ENCODE measurements at regions not wholly inside any gene's neighbourhood (a gene's known extent, or its start where the extent isn't known, plus 50 kb on each side); places are given as distances from the start of the nearest gene placed in this dataset.

- Histone ChIP-seq H4K20me1 (ENCODE audit: low read length) (no peaks in the 10 kb centered on the region), H3K27me3 (ENCODE audit: low read length) (no peaks in the 10 kb centered on the region), H3K4me1 (ENCODE audit: insufficient read depth, low read length) (no peaks in the 10 kb centered on the region), H3K36me3 (ENCODE audit: low read depth, low read length) (no peaks in the 10 kb centered on the region), H3K4me2 (ENCODE audit: low read length) (no peak overlapping the region), H3K9ac (ENCODE audit: low read length) (no peak overlapping the region), H3K79me2 (ENCODE audit: low read length) (no peaks in the 10 kb centered on the region), H3K27ac (ENCODE audit: low read length) (no peak overlapping the region), H3K9me2 (replicated peaks; ENCODE audit: low read length) (no peaks in the 10 kb centered on the region), H3K9me3 (ENCODE audit: low read length) (no peaks in the 10 kb centered on the region), H3F3A (ENCODE audit: low read length, unreplicated experiment) (no peaks in the 10 kb centered on the region), H2AFZ (ENCODE audit: low read length) (no peak overlapping the region), H3K4me3 (ENCODE audit: low read length) (no peak overlapping the region)
- TF ChIP-seq EZH2phosphoT487 (IDR thresholded peaks at IDR 0.05; ENCODE audit: borderline replicate concordance, low read length): no peak
- TF ChIP-seq EZH2 (IDR thresholded peaks at IDR 0.05; ENCODE audit: low read length, unreplicated experiment): no peak
- no peak for TF ChIP-seq CTCF (conservative IDR thresholded peaks at IDR 0.05; ENCODE audit: low read depth, low read length)
- no TSS peak for BruUV-seq (replicated peaks)
- CTCF ChIA-PET: no interaction called here
- POLR2A ChIA-PET (ENCODE audit: unreplicated experiment): no interaction called here
- no peak for DNase-seq
- ATAC-seq: no peak
- intact Hi-C loops (cut with micrococcal nuclease): no loop called here
Observed at GRCh38 chr9:14462950-14463349, 149.0 kb upstream of the NFIB start.

GRCh38 chr9:14455243-14455642 is 141.3 kb upstream of the NFIB start:
- no peaks in the 10 kb centered on the region for H3K79me2 ChIP-seq (ENCODE audit: low read length)
- CTCF ChIA-PET: no interaction called here
- no peak for ATAC-seq

DNA sequence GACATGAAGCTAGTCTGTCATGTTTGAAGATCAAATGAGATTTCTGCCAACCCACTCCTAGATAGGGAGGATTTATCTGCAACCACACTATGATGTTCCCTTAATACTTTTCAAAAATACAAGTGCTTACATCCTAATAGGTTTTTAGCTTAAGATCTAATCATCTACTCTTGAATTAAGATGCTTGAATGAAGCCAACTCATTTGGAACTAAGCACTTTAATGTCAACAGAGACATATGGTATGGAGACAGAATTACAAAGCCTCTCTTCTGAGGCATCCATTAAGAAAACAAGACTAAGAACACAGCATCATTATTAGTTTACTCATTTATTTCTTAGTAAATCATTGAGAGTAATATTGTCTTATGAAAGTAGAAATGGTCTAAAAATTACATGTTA is 139.3 kb upstream of the NFIB start:
- Histone ChIP-seq H2AFZ (ENCODE audit: low read length) (no peak overlapping the region), H3K9me2 (replicated peaks; ENCODE audit: low read length) (no peaks in the 10 kb centered on the region), H4K20me1 (ENCODE audit: low read length) (no peaks in the 10 kb centered on the region), H3K4me2 (ENCODE audit: low read length) (no peak overlapping the region), H3K9me3 (ENCODE audit: low read length) (no peaks in the 10 kb centered on the region), H3K4me3 (ENCODE audit: low read length) (no peak overlapping the region), H3K4me1 (ENCODE audit: insufficient read depth, low read length) (no peaks in the 10 kb centered on the region), H3K36me3 (ENCODE audit: low read depth, low read length) (no peaks in the 10 kb centered on the region), H3K27ac (ENCODE audit: low read length) (no peak overlapping the region), H3K27me3 (ENCODE audit: low read length) (no peaks in the 10 kb centered on the region), H3K9ac (ENCODE audit: low read length) (no peak overlapping the region), H3F3A (ENCODE audit: low read length, unreplicated experiment) (no peaks in the 10 kb centered on the region), H3K79me2 (ENCODE audit: low read length) (no peaks in the 10 kb centered on the region)
- intact Hi-C loops (cut with micrococcal nuclease): no loop called here
- ChIA-PET CTCF (no interaction called here), POLR2A (ENCODE audit: unreplicated experiment) (no interaction called here)
- TF ChIP-seq CTCF (conservative IDR thresholded peaks at IDR 0.05; ENCODE audit: low read depth, low read length) (no peak), EZH2phosphoT487 (IDR thresholded peaks at IDR 0.05; ENCODE audit: borderline replicate concordance, low read length) (no peak), EZH2 (IDR thresholded peaks at IDR 0.05; ENCODE audit: low read length, unreplicated experiment) (no peak)
- DNase-seq (no peak), ATAC-seq (no peak)
- no TSS peak for BruUV-seq (replicated peaks)

More at GRCh38 chr9:14455243-14455642, 141.3 kb upstream of the NFIB start:
- Histone ChIP-seq H3K4me1 (ENCODE audit: insufficient read depth, low read length) (no peaks in the 10 kb centered on the region), H3K4me2 (ENCODE audit: low read length) (no peak overlapping the region), H2AFZ (ENCODE audit: low read length) (no peak overlapping the region), H3K9me2 (replicated peaks; ENCODE audit: low read length) (no peaks in the 10 kb centered on the region), H3K9me3 (ENCODE audit: low read length) (no peaks in the 10 kb centered on the region), H3K36me3 (ENCODE audit: low read depth, low read length) (no peaks in the 10 kb centered on the region), H3K27me3 (ENCODE audit: low read length) (no peaks in the 10 kb centered on the region), H3K4me3 (ENCODE audit: low read length) (no peak overlapping the region), H3K27ac (ENCODE audit: low read length) (no peak overlapping the region), H3K9ac (ENCODE audit: low read length) (no peak overlapping the region), H4K20me1 (ENCODE audit: low read length) (no peaks in the 10 kb centered on the region), H3F3A (ENCODE audit: low read length, unreplicated experiment) (no peaks in the 10 kb centered on the region)
- DNase-seq: no peak
- BruUV-seq (replicated peaks): no TSS peak
- intact Hi-C loops (cut with micrococcal nuclease): no loop called here
- TF ChIP-seq CTCF (conservative IDR thresholded peaks at IDR 0.05; ENCODE audit: low read depth, low read length) (no peak), EZH2phosphoT487 (IDR thresholded peaks at IDR 0.05; ENCODE audit: borderline replicate concordance, low read length) (no peak), EZH2 (IDR thresholded peaks at IDR 0.05; ENCODE audit: low read length, unreplicated experiment) (no peak)
- POLR2A ChIA-PET (ENCODE audit: unreplicated experiment): no interaction called here

All from PC-3 (cell line).